ENCODE measurements at regions not wholly inside any gene's neighbourhood (a gene's known extent, or its start where the extent isn't known, plus 50 kb on each side); places are given as distances from the start of the nearest gene placed in this dataset.

DNA sequence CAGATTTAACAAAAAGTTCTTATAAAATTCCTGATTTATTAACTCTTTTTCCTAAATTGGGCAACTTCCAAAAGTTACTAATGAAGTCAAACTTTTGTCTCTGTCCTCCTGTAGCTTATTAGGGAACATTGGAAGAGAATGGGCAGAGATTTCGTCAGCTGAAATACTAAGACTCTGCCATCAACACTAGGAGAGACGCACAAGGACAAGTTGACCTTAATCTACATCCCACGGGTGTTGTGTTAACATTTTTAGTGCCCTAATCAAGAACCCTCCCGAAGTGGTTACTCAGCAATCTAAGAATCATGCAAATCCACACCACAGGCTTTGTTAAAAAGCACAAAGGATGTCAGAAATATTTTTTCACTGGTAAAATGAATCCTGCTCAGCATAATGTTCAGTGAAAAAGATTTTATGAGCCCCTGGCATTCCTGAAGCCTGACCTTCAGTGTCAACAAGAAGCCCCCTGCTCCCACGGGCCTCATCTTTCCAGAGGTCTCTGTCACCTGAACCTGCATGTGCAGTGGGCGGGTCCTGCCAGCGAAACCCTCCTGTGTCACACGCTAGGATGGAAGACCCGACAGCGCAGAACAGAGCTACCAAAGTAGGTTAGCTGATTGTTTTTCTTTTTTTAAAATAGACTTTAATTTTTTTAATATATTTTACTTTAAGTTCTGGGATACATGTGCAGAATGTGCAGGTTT is 70.6 kb upstream of the AKR1E2 start:
- H3K27ac ChIP-seq (ENCODE audit: insufficient read depth, low read depth, low read length) = no peak overlapping the region

More for the DNA sequence above, 70.6 kb upstream of the AKR1E2 start:
- Histone ChIP-seq H3K9me1 (replicated peaks; ENCODE audit: control insufficient read depth, extremely low read depth, insufficient read depth, low read length) (no peaks in the 10 kb centered on the region), H2AFZ (ENCODE audit: low read depth, low read length) (no peak overlapping the region), H4K20me1 (replicated peaks; ENCODE audit: control insufficient read depth, extremely low read depth, insufficient read depth, low read length) (no peaks in the 10 kb centered on the region), H3K36me3 (ENCODE audit: control insufficient read depth in 2 of 2, extremely low read depth in 1 of 2, insufficient read depth in 2 of 2, low read length in 2 of 2) (no peaks in the 10 kb centered on the region), H3K27me3 (ENCODE audit: control insufficient read depth in 2 of 2, insufficient read depth in 2 of 2, low read length in 2 of 2) (no peaks in the 10 kb centered on the region), H3K4me3 (replicated peaks in 1 of 3; ENCODE audit: insufficient read depth in 1 of 3, low read depth in 1 of 3, low read length in 3 of 3) (no peak overlapping the region), H3K79me2 (ENCODE audit: control insufficient read depth, insufficient read depth, low read length) (no peaks in the 10 kb centered on the region), H3K9me3 (replicated peaks; ENCODE audit: control insufficient read depth, insufficient read depth, low read length) (no peaks in the 10 kb centered on the region), H3K4me1 (ENCODE audit: control insufficient read depth, extremely low read depth, insufficient read depth, low read length) (no peaks in the 10 kb centered on the region), H3K9ac (replicated peaks; ENCODE audit: extremely low read depth, insufficient read depth, low read length) (no peak overlapping the region), H3K4me2 (ENCODE audit: insufficient read depth, low read length) (no peak overlapping the region)
- no peak for FAIRE-seq
- intact Hi-C loops (cut with micrococcal nuclease) (no loop called here), dilution Hi-C loops (cut with MboI; ENCODE audit: extremely low pct_ligation_motif_present, low sequenced_read_pairs) (no loop called here)
- DNase-seq (ENCODE audit: low read depth, low spot score) = no peak
- ChIA-PET CTCF (interaction anchor here (1.2 kb wide), 1 partner anchor 8 kb away, joined by 3 read pairs; no protein-coding TSS in a partner anchor), POLR2A (no interaction called here)
- TF ChIP-seq GATA2 (IDR thresholded peaks at IDR 0.05; ENCODE audit: insufficient read depth, insufficient read length, low read depth, low read length) (no peak), FOS (IDR thresholded peaks at IDR 0.05; ENCODE audit: borderline replicate concordance, insufficient read depth, low read length) (no peak), JUN (IDR thresholded peaks at IDR 0.05; ENCODE audit: borderline replicate concordance, insufficient read depth, insufficient read length, low read depth) (no peak), MYC (IDR thresholded peaks at IDR 0.05; ENCODE audit: low read depth, low read length) (no peak), POLR2A (IDR thresholded peaks at IDR 0.05; ENCODE audit: low read depth, low read length) (no peak), POLR2AphosphoS5 (IDR thresholded peaks at IDR 0.05; ENCODE audit: insufficient read depth, low read depth, low read length) (no peak), EZH2 (IDR thresholded peaks at IDR 0.05; ENCODE audit: borderline replicate concordance, low read depth, low read length, severe bottlenecking) (no peak)
- TF ChIP-seq, protein P1, sequence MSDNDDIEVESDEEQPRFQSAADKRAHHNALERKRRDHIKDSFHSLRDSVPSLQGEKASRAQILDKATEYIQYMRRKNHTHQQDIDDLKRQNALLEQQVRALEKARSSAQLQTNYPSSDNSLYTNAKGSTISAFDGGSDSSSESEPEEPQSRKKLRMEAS (IDR thresholded peaks at IDR 0.05; ENCODE audit: insufficient read depth, insufficient read length) = no peak
- TF ChIP-seq, protein P2, sequence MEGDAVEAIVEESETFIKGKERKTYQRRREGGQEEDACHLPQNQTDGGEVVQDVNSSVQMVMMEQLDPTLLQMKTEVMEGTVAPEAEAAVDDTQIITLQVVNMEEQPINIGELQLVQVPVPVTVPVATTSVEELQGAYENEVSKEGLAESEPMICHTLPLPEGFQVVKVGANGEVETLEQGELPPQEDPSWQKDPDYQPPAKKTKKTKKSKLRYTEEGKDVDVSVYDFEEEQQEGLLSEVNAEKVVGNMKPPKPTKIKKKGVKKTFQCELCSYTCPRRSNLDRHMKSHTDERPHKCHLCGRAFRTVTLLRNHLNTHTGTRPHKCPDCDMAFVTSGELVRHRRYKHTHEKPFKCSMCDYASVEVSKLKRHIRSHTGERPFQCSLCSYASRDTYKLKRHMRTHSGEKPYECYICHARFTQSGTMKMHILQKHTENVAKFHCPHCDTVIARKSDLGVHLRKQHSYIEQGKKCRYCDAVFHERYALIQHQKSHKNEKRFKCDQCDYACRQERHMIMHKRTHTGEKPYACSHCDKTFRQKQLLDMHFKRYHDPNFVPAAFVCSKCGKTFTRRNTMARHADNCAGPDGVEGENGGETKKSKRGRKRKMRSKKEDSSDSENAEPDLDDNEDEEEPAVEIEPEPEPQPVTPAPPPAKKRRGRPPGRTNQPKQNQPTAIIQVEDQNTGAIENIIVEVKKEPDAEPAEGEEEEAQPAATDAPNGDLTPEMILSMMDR (IDR thresholded peaks at IDR 0.05; ENCODE audit: extremely low read depth in 1 of 2, insufficient read depth in 1 of 2, low read depth in 1 of 2, low read length in 2 of 2) = no peak
- BruUV-seq (replicated peaks) = no TSS peak
